ENCODE measurements at regions not wholly inside any gene's neighbourhood (a gene's known extent, or its start where the extent isn't known, plus 50 kb on each side); places are given as distances from the start of the nearest gene placed in this dataset.

GRCh38 chr5:58263296-58263695 lies 196.6 kb downstream of the PLK2 start:
- Histone ChIP-seq H3K4me3 (ENCODE audit: low read depth, low read length) (no peak overlapping the region), H3K36me3 (ENCODE audit: control insufficient read depth, insufficient read depth, low read length) (no peaks in the 10 kb centered on the region), H3K27me3 (ENCODE audit: control insufficient read depth, insufficient read depth, low read length) (no peaks in the 10 kb centered on the region)
- no peak for TF ChIP-seq CTCF (IDR thresholded peaks at IDR 0.05; ENCODE audit: insufficient read depth, low read depth, low read length)
- DNase-seq (ENCODE audit: low read depth): no peak
- ChIA-PET CTCF (interaction anchor here (0.6 kb wide), 1 partner anchor 219 kb away, joined by 3 read pairs; no protein-coding TSS in a partner anchor), POLR2A (no interaction called here)

GRCh38 chr5:58262226-58262625 lies 197.7 kb downstream of the PLK2 start:
- POLR2A ChIA-PET: interaction anchor here (0.6 kb wide), 1 partner anchor 197 kb away, joined by 3 read pairs; no protein-coding TSS in a partner anchor
- CTCF ChIA-PET: interaction anchor here (0.5 to 1.9 kb wide), 4 partner anchors 10 to 1362 kb away, joined by 3 to 7 read pairs (median 5); partner anchors contain the start of gene PLK2
- TF ChIP-seq CTCF (IDR thresholded peaks at IDR 0.05; ENCODE audit: insufficient read depth, low read depth, low read length): no peak
- peak; percentile 37 for DNase-seq (ENCODE audit: low read depth)
- no peak overlapping the region for H3K4me3 ChIP-seq (ENCODE audit: low read depth, low read length)
- no peaks in the 10 kb centered on the region for H3K27me3 ChIP-seq (ENCODE audit: control insufficient read depth, insufficient read depth, low read length)
- no peaks in the 10 kb centered on the region for H3K36me3 ChIP-seq (ENCODE audit: control insufficient read depth, insufficient read depth, low read length)

- ChIA-PET CTCF (interaction anchor here (0.5 to 1.9 kb wide), 4 partner anchors 10 to 770 kb away, joined by 3 to 7 read pairs (median 5); partner anchors contain the start of gene PLK2), POLR2A (interaction anchor here (0.6 kb wide), 1 partner anchor 356 kb away, joined by 4 read pairs; no protein-coding TSS in a partner anchor)
- no peaks in the 10 kb centered on the region for H3K36me3 ChIP-seq (ENCODE audit: control insufficient read depth, insufficient read depth, low read length)
- no peaks in the 10 kb centered on the region for H3K27me3 ChIP-seq (ENCODE audit: control insufficient read depth, insufficient read depth, low read length)
- no peak for TF ChIP-seq CTCF (IDR thresholded peaks at IDR 0.05; ENCODE audit: insufficient read depth, low read depth, low read length)
- H3K4me3 ChIP-seq (ENCODE audit: low read depth, low read length): no peak overlapping the region
- DNase-seq (ENCODE audit: low read depth): no peak
Observed at GRCh38 chr5:58261605-58262004, 198.3 kb downstream of the PLK2 start.

GRCh38 chr5:58260243-58260642 lies 199.6 kb downstream of the PLK2 start:
- no peak for TF ChIP-seq CTCF (IDR thresholded peaks at IDR 0.05; ENCODE audit: insufficient read depth, low read depth, low read length)
- Histone ChIP-seq H3K27me3 (ENCODE audit: control insufficient read depth, insufficient read depth, low read length) (no peaks in the 10 kb centered on the region), H3K4me3 (ENCODE audit: low read depth, low read length) (no peak overlapping the region), H3K36me3 (ENCODE audit: control insufficient read depth, insufficient read depth, low read length) (no peaks in the 10 kb centered on the region)
- DNase-seq (ENCODE audit: low read depth): no peak
- ChIA-PET CTCF (interaction anchor here (1.0 kb wide), 1 partner anchor 10 kb away, joined by 3 read pairs; no protein-coding TSS in a partner anchor), POLR2A (no interaction called here)

GRCh38 chr5:58259685-58260152 lies 200.2 kb downstream of the PLK2 start:
- CTCF ChIA-PET: interaction anchor here (1.0 kb wide), 1 partner anchor 9 kb away, joined by 3 read pairs; no protein-coding TSS in a partner anchor
- no peak for TF ChIP-seq CTCF (IDR thresholded peaks at IDR 0.05; ENCODE audit: insufficient read depth, low read depth, low read length)
- Histone ChIP-seq H3K36me3 (ENCODE audit: control insufficient read depth, insufficient read depth, low read length) (no peaks in the 10 kb centered on the region), H3K4me3 (ENCODE audit: low read depth, low read length) (no peak overlapping the region), H3K27me3 (ENCODE audit: control insufficient read depth, insufficient read depth, low read length) (no peaks in the 10 kb centered on the region)
- POLR2A ChIA-PET: no interaction called here
- peak; percentile 56 for DNase-seq (ENCODE audit: low read depth)

Data from BJ (cell line).